HCT116 (cell line): ENCODE measurements at regions not wholly inside any gene's neighbourhood (a gene's known extent, or its start where the extent isn't known, plus 50 kb on each side); places are given as distances from the start of the nearest gene placed in this dataset.

ENCODE experiments used
- ATAC-seq: fragments of 200-7000 bp; cut with Tn5 transposase; 2 replicates; pipeline ENCODE4 v1.9.1; 2020; ENCODE audit warnings: mild to moderate bottlenecking, moderate library complexity
- BruUV-seq: library from RNA; stranded (reverse); fragments of 400-500 nt; replicated peaks from 2 replicates; lab custom pipeline; 2021; lab: Mats Ljungman, UMichigan
- CTCF ChIA-PET: fragments of 300-600 bp; sonication (Branson Sonifier 250); formaldehyde crosslinking; loops from one replicate; lab custom pipeline; 2021; ENCODE audit warnings: antibody characterized with exemption; lab: Charles Lee
- POLR2A ChIA-PET: fragments of 300-600, 350-600 bp; sonication (Branson Sonifier 250); formaldehyde crosslinking; loops from one replicate; lab custom pipeline; 2021; ENCODE audit warnings: antibody characterized with exemption; lab: Charles Lee
- RAD21 ChIA-PET, 2 experiments: fragments of 300-600 bp; sonication (Branson Sonifier 250); formaldehyde crosslinking; loops; one replicate each; lab custom pipeline; 2023; ENCODE audit warnings: low total read pairs in 2 of 2; ENCODE audit not compliant: uncharacterized antibody in 2 of 2, unreplicated experiment in 2 of 2, low non-redundant PET in 1 of 2; lab: Charles Lee
- DNase-seq: peaks from one replicate; pipeline ENCODE4 v3.0.0-alpha.2; 2010; ENCODE audit warnings: low read depth, low spot score
- H2AFZ ChIP-seq: fragments of 200-600 bp; shearing (Covaris generic), sonication (generic); 2 replicates; pipeline ENCODE4 v1.6.1; 2017; ENCODE audit warnings: low read depth, mixed run types, mixed read lengths, antibody characterized with exemption, low read length; ENCODE audit not compliant: poor library complexity, severe bottlenecking
- H3K27ac ChIP-seq: 2 replicates; pipeline ENCODE4 v1.5.1; 2012; ENCODE audit warnings: low read depth, low read length
- H3K27me3 ChIP-seq: fragments of 200-600 bp; sonication (generic); 2 replicates; pipeline ENCODE4 v1.6.1; 2016; ENCODE audit warnings: mixed run types, low read length, mixed read lengths; ENCODE audit not compliant: insufficient read depth
- H3K36me3 ChIP-seq, 2 experiments: fragments of 200-500 bp in 1 of 2; fragments of 200-600 bp in 1 of 2; sonication (Bioruptor generic) in 1 of 2; sonication (generic) in 1 of 2; 2 replicates each; pipeline versions ENCODE4 v1.5.1 to v1.6.1; 2014 to 2016; ENCODE audit warnings: low read length in 2 of 2, inconsistent platforms in 1 of 2, mixed read lengths in 1 of 2, mixed run types in 1 of 2; ENCODE audit not compliant: insufficient read depth in 2 of 2, control insufficient read depth in 1 of 2
- H3K4me1 ChIP-seq, 2 experiments: fragments of 200-600 bp in 1 of 2; sonication (generic) in 1 of 2; 2 replicates each; pipeline versions ENCODE4 v1.5.1 to v1.6.1; 2012 to 2017; ENCODE audit warnings: low read length in 2 of 2, inconsistent platforms in 1 of 2, mild to moderate bottlenecking in 1 of 2, mixed read lengths in 1 of 2, mixed run types in 1 of 2, moderate library complexity in 1 of 2; ENCODE audit not compliant: insufficient read depth in 2 of 2, control insufficient read depth in 1 of 2
- H3K4me2 ChIP-seq: fragments of 200-600 bp; sonication (generic); 2 replicates; pipeline ENCODE4 v1.6.1; 2017; ENCODE audit warnings: mixed run types, low read length, mixed read lengths
- H3K4me3 ChIP-seq, 2 experiments: fragments of 200-600 bp in 1 of 2; sonication (generic) in 1 of 2; replicated peaks in 1 of 2; 2 replicates each; pipeline ENCODE4 v1.5.1; 2011 to 2016; ENCODE audit warnings: low read length in 2 of 2, control low read depth in 1 of 2, low read depth in 1 of 2, mild to moderate bottlenecking in 1 of 2, mixed read lengths in 1 of 2, mixed run types in 1 of 2
- H3K79me2 ChIP-seq: fragments of 200-600 bp; sonication (generic); 2 replicates; pipeline ENCODE4 v1.6.1; 2017; ENCODE audit warnings: mild to moderate bottlenecking, mixed run types, low read length, moderate library complexity, mixed read lengths; ENCODE audit not compliant: insufficient read depth
- H3K9ac ChIP-seq: fragments of 200-600 bp; sonication (generic); 2 replicates; pipeline ENCODE4 v1.6.1; 2016; ENCODE audit warnings: low read length, mixed read lengths
- H3K9me2 ChIP-seq: fragments of 200-600 bp; sonication (generic), shearing (Covaris generic); 2 replicates; pipeline ENCODE4 v1.6.1; 2017; ENCODE audit warnings: mixed run types, mild to moderate bottlenecking, moderate library complexity; ENCODE audit not compliant: insufficient read depth
- H3K9me3 ChIP-seq, 2 experiments: fragments of 200-500 bp in 1 of 2; fragments of 200-600 bp in 1 of 2; sonication (Bioruptor generic) in 1 of 2; sonication (generic) in 1 of 2; 2 replicates each; pipeline ENCODE4 v1.6.1; 2014 to 2017; ENCODE audit warnings: low read length in 2 of 2, mixed read lengths in 2 of 2, inconsistent platforms in 1 of 2, low read depth in 1 of 2, mild to moderate bottlenecking in 1 of 2, mixed run types in 1 of 2, moderate library complexity in 1 of 2; ENCODE audit not compliant: control insufficient read depth in 1 of 2, insufficient read depth in 1 of 2
- H4K20me1 ChIP-seq: fragments of 200-600 bp; sonication (generic), shearing (Covaris generic); 2 replicates; pipeline ENCODE4 v1.6.1; 2017; ENCODE audit warnings: mixed run types, mild to moderate bottlenecking, moderate library complexity; ENCODE audit not compliant: insufficient read depth
- CEBPB ChIP-seq: IDR thresholded peaks from 2 replicates; pipeline ENCODE4 v1.6.1; 2012; ENCODE audit warnings: low read depth
- EZH2 ChIP-seq: fragments of 200-600 bp; sonication (generic); IDR thresholded peaks from 2 replicates; pipeline ENCODE4 v1.6.1; 2017; ENCODE audit warnings: antibody characterized with exemption, mixed run types
- JUND ChIP-seq: IDR thresholded peaks from 2 replicates; pipeline ENCODE4 v1.6.1; 2012
- POLR2A ChIP-seq: IDR thresholded peaks from 2 replicates; pipeline ENCODE4 v1.7.0; 2011; ENCODE audit warnings: borderline replicate concordance; ENCODE audit not compliant: insufficient read depth, insufficient read length; ENCODE audit errors: extremely low read depth
- SIN3A ChIP-seq: IDR thresholded peaks from 2 replicates; pipeline ENCODE4 v1.6.1; 2012; ENCODE audit warnings: low read depth
- SP1 ChIP-seq: IDR thresholded peaks from 2 replicates; pipeline ENCODE4 v1.6.1; 2012; ENCODE audit warnings: low read depth
- TCF7L2 ChIP-seq: IDR thresholded peaks from 2 replicates; pipeline ENCODE4 v1.7.0; 2011; ENCODE audit warnings: borderline replicate concordance, inconsistent platforms; ENCODE audit not compliant: insufficient read depth, insufficient read length; ENCODE audit errors: extremely low read depth
- ZFX ChIP-seq: fragments of 450-650 bp; IDR thresholded peaks from 2 replicates; pipeline ENCODE4 v1.6.1; 2017
- ZNF274 ChIP-seq: fragments of 200-500 bp; sonication (Bioruptor generic); IDR thresholded peaks from 2 replicates; pipeline ENCODE4 v1.6.1; 2014; ENCODE audit warnings: mild to moderate bottlenecking, low read depth, low read length, inconsistent platforms
- intact Hi-C: fragments of 100-400 bp; cut with micrococcal nuclease; formaldehyde crosslinking; loops from 2 replicates; pipeline ENCODE4 v1.10.0; 2022
- TF ChIP-seq, protein P1 (sequence below): IDR thresholded peaks from 2 replicates; pipeline ENCODE4 v1.6.1; 2012; ENCODE audit warnings: low read depth
- TF ChIP-seq, protein P2 (sequence below), 3 experiments: fragments of 200-600 bp in 1 of 3; sonication (generic) in 1 of 3; IDR thresholded peaks in 2 of 3; conservative IDR thresholded peaks in 1 of 3; 2 replicates each; pipeline ENCODE4 v1.5.1; 2012 to 2017; ENCODE audit warnings: low read depth in 2 of 3, low read length in 2 of 3, antibody characterized with exemption in 1 of 3, borderline replicate concordance in 1 of 3, control low read depth in 1 of 3, mild to moderate bottlenecking in 1 of 3, mixed read lengths in 1 of 3, mixed run types in 1 of 3, moderate library complexity in 1 of 3; ENCODE audit not compliant: insufficient read depth in 1 of 3

DNA sequence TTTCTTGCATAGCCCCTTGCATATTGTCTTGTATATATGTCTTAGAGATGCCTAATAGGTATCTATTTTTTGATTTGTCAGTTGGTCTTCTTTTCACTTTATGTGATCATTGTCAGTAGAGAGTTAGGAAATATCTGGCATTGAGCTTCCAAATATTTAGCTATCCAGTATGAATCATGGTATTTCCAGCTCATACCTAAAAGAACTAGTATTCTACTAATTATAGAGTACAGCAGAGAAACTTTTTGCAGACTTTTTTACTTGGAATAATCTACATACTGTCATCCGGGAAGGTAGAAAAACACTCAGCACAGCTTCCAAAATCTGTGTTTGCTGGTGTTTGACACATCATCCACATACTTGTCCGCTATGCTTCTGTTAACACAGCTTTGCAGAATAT lies 156.4 kb upstream of the HTR1E start:
- Histone ChIP-seq H4K20me1 (no peaks in the 10 kb centered on the region), H3K4me2 (no peak overlapping the region), H3K9ac (no peak overlapping the region), H3K9me2 (no peaks in the 10 kb centered on the region), H3K79me2 (no peaks in the 10 kb centered on the region), H3K27me3 (peaks cover 12% of the 10 kb centered on the region; the same call in 1 of the 2 replicates), H3K4me3 (no peak overlapping the region), H3K4me1 (no peaks in the 10 kb centered on the region), H2AFZ (no peak overlapping the region), H3K36me3 (no peaks in the 10 kb centered on the region), H3K9me3 (no peaks in the 10 kb centered on the region), H3K27ac (no peak overlapping the region)
- no TSS peak for BruUV-seq
- no peak for ATAC-seq
- intact Hi-C loops: no loop called here
- TF ChIP-seq TCF7L2 (no peak), SP1 (no peak), JUND (no peak), EZH2 (no peak), ZNF274 (no peak), SIN3A (no peak), ZFX (no peak), POLR2A (no peak), CEBPB (no peak)
- TF ChIP-seq, protein P1, sequence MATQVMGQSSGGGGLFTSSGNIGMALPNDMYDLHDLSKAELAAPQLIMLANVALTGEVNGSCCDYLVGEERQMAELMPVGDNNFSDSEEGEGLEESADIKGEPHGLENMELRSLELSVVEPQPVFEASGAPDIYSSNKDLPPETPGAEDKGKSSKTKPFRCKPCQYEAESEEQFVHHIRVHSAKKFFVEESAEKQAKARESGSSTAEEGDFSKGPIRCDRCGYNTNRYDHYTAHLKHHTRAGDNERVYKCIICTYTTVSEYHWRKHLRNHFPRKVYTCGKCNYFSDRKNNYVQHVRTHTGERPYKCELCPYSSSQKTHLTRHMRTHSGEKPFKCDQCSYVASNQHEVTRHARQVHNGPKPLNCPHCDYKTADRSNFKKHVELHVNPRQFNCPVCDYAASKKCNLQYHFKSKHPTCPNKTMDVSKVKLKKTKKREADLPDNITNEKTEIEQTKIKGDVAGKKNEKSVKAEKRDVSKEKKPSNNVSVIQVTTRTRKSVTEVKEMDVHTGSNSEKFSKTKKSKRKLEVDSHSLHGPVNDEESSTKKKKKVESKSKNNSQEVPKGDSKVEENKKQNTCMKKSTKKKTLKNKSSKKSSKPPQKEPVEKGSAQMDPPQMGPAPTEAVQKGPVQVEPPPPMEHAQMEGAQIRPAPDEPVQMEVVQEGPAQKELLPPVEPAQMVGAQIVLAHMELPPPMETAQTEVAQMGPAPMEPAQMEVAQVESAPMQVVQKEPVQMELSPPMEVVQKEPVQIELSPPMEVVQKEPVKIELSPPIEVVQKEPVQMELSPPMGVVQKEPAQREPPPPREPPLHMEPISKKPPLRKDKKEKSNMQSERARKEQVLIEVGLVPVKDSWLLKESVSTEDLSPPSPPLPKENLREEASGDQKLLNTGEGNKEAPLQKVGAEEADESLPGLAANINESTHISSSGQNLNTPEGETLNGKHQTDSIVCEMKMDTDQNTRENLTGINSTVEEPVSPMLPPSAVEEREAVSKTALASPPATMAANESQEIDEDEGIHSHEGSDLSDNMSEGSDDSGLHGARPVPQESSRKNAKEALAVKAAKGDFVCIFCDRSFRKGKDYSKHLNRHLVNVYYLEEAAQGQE: no peak
- TF ChIP-seq, protein P2, sequence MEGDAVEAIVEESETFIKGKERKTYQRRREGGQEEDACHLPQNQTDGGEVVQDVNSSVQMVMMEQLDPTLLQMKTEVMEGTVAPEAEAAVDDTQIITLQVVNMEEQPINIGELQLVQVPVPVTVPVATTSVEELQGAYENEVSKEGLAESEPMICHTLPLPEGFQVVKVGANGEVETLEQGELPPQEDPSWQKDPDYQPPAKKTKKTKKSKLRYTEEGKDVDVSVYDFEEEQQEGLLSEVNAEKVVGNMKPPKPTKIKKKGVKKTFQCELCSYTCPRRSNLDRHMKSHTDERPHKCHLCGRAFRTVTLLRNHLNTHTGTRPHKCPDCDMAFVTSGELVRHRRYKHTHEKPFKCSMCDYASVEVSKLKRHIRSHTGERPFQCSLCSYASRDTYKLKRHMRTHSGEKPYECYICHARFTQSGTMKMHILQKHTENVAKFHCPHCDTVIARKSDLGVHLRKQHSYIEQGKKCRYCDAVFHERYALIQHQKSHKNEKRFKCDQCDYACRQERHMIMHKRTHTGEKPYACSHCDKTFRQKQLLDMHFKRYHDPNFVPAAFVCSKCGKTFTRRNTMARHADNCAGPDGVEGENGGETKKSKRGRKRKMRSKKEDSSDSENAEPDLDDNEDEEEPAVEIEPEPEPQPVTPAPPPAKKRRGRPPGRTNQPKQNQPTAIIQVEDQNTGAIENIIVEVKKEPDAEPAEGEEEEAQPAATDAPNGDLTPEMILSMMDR (IDR thresholded peaks at IDR 0.05 in 2 of 3, conservative IDR thresholded peaks at IDR 0.05 in 1 of 3; ENCODE audit: borderline replicate concordance in 1 of 3, insufficient read depth in 1 of 3, low read depth in 2 of 3, low read length in 2 of 3): no peak
- no peak for DNase-seq
- CTCF ChIA-PET: no interaction called here
- RAD21 ChIA-PET: no interaction called here
- POLR2A ChIA-PET: no interaction called here
